GM21786 (cell line): ENCODE measurements at regions not wholly inside any gene's neighbourhood (a gene's known extent, or its start where the extent isn't known, plus 50 kb on each side); places are given as distances from the start of the nearest gene placed in this dataset.
"Not testable (repeated sequence)": the region's sequence is repeated elsewhere in the genome, so short reads cannot be mapped to it uniquely, and the experiment has no call there.

Experiments
- ATAC-seq: cut with Tn5 transposase; IDR thresholded peaks from one replicate; pipeline ENCODE4 v1.9.1; 2021; ENCODE audit not compliant: unreplicated experiment

DNA sequence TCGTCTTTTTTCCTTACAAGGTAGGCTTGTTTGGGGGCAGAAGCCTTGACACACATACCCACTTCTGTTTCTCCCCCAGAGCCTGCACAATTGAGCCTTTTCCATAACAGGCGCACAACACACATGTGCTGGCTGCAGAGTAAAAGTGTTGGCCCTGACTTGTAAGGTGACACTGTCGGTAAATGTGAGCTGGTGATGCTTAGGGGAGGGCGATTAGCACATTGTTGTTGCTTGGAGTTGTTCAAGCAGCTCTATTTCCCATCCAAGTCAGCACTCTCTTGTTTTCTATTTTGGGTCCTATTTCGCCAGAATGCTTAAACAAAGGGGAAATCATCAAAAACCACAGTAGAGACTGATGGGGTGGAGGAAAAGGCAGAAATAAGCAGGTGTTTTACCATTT is 51.9 kb upstream of the PTPRJ start:
- ATAC-seq = no peak

DNA sequence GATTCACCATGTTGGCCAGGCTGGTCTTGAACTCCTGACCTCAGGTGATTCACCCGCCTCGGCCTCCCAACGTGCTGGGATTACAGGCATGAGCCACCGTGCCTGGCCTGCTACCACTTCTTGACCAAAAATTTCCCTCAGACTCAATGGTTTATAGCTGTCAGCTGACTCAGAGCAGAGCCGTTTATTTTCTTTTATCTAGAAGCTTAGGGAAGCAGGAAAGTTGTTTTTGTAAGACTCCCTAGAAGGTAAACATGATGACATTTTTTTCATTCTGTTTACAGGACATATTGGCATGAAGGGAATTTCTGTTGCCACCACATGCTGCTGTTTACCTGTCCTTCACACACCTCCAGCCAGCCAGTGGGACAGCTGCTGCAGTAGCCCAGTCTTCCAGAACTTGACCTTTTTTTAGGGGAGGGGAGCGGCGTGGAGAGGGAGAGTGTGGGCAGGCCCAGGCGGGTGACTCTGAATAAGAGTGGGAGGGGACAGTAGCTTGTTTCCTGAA is 56.1 kb upstream of the PTPRJ start:
- no peak for ATAC-seq

DNA sequence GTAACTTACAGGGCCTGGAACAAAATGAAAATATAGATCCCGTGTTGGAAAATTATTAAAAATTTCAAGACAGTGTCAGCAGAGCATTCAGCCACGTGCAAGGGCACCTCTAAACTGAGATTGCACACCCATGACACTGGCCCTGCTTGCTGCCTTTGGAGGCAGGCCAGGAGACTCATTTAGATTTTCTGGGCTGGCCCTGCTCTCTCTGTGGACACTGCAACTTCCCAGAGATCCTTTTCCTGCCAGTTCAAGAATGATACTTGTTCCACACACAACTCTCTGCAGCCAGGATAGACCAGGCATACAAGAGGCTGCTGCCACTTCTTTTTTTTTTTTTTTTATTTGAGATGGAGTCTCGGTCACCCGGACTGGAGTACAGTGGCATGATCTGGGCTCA is 56.7 kb upstream of the PTPRJ start:
- ATAC-seq = no peak

DNA sequence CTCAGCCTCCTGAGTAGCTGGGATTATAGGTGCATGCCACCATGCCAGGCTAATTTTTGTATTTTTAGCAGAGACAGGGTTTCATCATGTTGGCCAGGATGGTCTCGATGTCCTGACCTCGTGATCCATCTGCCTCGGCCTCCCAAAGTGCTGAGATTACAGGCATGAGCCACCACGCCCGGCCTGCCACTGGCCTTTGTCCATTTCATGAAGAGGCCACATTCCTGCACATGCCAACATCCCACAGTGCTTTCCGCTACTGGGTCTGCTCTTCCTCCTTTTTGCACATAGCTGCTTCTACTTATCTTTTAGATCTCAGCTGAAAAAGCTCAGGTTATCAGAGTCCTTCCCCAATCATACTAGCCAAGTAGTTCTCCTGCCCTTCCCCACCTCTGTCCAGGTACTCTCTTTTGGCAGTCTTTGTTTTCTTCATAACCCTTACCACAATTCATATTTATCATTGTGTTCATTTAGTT is 59.2 kb upstream of the PTPRJ start:
- not testable (repeated sequence) for ATAC-seq

DNA sequence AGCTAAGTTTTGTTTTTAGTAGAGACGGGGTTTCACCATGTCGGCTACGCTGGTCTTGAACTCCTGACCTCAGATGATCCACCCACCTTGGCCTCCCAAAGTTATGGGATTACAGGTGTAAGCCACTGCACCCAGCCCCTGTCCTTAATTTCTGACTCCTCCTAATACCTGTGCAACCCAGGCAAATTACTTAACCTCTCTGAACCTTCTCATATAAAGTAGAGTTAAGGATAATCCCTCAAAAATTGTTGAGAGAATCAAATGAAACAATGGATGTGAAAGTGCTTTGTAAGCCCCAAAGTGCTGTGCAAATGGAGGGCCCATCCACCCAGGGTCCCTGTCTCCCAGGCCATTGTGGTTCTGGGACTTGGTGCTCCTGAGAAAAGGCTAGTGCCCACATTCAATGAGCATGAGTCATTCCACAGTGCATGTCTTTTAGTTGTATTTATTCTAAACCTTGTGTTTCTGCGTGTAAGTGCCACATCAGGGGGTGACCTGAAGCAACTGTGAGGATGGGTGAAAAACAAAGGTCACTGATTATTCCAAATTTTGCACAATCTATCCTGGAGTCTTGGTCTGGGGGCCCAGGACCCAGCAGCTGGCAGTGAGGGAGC is 61.4 kb upstream of the PTPRJ start:
- ATAC-seq = no peak

DNA sequence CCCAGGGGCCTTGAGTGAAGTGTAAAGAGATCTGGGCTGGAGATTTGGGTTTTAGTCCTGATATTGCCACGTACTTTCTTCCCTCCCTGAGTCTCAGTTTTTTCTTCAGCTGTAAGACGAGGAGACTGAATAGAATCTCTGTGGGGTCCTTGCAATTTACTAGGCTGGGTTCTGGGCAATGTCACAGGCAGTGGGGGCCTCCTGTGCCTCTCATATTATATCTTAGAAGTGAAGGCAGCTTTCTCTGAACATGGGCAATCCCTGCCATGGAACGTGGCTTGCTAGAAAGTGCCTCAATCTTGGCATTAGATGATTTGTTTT is 62.0 kb upstream of the PTPRJ start:
- ATAC-seq = no peak

DNA sequence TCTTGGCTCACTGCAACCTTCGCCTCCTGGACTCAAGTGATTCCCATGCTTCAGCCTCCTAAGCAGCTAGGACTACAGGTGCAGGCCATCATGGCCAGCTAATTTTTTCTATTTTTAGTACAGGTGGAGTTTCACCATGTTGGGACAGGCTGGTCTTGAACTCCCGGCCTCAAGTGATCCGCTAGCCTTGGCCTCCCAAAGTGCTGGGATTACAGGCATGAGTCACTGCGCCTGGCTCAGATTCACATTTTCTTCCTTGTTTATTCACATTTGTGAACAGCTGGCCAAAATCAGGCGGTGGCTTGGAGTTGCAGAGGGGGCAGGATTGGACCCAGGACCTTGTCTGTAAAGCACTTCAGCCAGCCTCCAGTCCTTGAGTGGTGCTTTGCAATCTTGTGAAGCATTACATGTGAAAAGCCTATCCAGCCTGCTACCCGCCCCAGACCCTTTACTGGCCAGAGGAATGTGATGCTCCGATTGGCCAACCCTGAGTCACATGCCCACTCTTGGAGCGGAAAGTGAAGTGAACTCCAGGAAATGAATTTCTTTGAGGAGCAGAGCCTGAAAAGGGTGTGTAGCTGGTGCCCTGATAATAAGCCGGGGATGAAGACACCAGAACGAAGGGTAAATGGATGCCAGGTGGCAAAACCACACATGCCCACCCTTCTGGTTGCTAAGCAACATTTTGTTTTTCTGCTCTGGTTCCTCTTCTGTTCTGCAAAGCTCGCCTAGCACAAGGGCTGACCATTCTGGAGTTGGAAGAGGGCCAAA is 62.6 kb upstream of the PTPRJ start:
- no peak for ATAC-seq

DNA sequence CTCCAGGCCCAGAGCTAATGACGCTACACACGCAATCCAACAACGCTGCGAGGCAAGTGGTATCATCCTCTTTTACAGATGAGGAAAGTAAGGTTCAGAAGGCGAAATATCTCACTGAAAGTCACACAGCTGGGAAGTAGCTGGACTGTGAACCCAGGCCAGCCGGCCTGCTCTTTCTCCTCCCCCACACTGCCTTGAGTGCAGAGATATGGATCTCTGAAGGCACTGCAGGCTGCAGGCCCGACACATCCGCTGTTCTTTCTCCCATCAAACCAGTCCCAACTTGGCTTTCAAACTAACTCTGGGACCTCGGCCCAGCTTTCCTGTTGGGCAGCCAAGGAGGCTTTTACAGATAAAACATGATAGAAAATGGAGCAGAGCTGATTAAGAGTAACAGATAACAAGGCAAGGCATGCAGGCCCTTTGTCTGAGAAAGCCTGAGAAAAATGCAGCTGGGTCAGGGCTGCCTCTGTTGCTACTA is 64.0 kb upstream of the PTPRJ start:
- ATAC-seq = no peak

DNA sequence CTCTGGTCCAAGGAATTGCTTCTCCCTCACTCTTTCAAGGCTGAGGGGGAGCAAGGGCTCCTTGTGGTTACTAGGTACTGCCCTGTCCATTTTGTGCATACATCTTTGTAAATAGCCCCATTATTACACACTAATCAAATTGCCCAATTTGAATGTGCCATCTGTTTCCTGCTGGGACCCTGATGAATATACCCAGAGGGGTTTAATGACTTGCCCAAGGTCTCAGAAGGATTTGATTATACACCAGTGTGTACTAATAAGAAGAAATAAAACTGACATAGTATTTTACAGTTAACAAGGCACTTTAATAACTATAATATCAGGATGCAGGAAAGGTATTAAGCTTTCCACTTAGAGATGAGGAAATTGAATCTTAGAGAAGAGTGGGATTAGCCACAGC is 64.6 kb upstream of the PTPRJ start:
- ATAC-seq = no peak

DNA sequence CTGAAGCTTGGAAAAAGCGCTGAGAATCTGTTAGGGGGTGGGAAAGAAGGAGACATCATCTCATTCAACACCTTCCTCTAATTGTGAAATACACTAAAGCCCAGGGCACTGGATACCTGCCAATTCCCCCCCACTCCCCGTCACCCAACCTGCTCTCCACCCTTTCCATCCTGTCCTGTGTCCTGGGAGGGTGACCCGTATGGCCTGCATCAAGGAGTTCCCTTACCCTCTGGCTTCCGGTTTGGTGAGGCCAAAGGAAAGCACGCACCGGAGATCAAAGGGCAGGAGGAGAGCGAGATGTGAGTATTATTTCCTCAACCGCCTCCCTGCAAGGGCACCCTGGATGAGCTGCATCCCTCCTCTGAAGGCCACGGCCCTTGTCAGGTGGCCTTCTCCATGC is 65.0 kb upstream of the PTPRJ start:
- no peak for ATAC-seq

DNA sequence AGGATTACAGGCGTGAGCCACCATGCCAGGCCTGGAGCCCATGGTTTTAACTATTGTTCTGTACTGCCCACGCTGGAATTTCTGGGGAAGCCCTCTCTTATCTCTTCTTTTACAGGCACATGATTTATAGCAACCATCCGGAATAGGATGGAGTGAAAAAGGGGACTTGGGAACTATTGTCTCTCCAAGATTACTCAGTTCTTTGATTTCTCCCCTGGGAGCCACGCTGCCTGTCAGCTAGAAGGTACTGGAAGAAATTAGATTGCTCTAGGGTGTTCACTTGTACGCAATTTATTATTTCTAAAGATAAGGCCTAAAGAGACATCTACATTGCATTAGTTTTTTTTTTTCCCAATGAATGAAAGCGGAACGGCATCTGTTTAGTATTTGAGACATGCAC is 65.6 kb upstream of the PTPRJ start:
- ATAC-seq = no peak

DNA sequence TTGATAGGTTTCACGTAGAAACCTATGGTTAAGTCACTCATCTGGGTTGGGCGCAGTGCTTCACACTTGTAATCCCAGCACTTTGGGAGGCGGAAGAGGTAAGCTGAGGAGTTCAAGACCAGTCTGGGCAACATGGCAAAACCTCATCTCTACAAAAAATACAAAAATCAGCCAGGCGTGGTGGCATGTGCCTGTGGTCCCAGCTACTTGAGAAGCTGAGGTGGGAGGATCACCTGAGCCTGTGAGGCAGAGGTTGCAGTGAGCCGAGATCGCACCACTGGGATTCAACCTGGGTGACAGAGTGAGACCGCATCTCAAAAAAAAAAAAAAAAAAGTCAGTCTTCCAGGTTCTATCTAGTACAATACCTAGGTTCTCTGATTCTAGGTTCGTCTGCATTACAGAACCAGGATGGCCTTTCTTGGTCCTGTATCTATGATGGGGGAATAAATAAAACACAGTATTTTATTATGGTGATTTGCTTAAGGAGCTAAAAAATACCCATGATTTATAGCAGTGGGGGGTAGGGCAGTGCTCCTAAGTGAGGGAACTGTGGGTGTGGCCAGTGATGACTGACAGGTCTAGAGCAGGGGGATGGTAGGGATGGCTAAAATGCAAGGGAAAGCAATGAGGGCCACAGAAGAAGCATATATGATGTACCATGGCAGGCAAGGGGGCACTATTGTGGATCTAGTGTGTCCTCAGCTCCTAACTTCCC is 65.5 kb upstream of the NUP160 start:
- ATAC-seq = no peak

DNA sequence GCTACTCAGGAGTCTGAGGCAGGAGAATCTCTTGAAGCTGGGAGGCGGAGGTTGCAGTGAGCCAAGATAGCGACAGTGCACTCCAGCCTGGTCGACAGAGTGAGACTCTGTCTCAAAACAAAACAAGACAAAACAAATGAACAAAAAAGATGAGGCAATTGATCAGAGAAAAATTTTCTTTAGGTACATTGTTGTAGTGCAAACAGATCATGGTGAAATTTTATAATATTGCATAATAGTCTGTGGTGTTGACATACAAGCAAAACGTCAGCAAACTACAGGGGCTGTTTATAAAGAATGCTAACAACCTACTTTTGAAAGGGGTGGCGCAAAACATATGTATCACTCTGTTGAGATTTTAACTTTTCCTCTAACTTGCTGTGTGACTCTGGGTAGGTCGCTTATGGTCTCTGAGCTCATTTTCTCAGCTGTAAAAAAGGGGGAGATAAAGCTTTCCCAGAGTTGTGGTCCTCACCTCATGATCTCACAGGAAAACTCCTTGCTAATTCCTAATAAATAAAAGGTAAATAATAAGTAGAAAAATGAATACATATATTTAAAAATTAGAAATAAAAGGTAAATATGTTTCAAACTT is 64.8 kb upstream of the NUP160 start:
- no peak for ATAC-seq

DNA sequence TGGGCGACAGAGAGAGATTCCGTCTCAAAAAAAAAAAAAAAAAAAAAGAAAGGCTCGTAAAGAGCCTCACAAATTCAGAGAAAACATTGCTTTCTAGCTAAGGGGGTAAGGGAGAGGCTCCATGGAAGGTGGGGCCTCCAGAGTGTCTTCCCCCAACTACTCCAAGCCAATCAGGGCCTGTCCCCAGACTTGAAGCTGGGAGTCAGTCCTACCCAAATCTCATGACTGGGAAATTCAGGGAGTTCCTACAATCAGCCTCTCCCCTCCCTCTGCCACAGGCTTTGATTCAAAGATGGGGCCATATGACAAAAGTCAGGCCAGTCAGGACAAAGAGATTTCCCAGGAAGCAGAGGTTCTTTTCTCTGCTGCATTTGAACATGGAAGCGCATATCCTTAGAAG is 63.0 kb upstream of the NUP160 start:
- no peak for ATAC-seq

DNA sequence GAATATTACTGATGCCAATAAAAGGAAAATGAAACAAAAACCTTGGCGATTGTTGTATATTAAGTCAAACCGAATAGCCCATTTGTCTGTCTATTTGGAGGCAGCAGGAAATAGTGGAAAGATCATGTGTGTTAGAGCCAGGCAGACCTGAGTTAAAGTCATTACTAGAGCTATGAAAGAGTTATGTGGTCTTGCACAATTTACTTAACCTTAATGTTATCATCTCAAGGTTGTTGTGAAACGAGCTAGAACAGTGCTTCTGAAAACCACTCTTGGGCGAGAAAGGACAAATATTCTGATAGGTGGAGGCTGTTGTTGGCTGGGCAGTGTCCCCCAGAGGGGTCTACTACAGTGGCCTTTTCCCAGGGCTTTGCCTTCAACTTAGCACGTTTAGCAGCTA is 60.0 kb upstream of the NUP160 start:
- ATAC-seq = no peak

DNA sequence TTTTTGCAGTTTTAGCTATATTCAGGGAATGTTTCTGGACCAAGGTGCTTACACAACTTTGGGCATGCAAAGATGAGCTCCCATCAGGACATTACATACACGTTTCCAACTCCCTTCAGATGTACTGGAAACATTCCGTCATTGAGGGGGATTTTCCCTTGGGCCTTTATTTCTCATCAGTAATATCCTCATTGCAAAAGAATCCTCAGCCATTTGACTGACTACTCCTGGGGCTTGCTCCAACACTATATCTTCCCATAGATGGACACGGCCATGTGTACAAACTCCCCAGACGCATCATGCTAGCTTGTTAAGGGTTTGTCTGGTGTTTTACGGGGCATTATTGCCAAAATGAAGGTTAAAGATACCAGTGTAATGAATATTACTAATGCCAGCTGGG is 59.3 kb upstream of the NUP160 start:
- ATAC-seq = no peak

DNA sequence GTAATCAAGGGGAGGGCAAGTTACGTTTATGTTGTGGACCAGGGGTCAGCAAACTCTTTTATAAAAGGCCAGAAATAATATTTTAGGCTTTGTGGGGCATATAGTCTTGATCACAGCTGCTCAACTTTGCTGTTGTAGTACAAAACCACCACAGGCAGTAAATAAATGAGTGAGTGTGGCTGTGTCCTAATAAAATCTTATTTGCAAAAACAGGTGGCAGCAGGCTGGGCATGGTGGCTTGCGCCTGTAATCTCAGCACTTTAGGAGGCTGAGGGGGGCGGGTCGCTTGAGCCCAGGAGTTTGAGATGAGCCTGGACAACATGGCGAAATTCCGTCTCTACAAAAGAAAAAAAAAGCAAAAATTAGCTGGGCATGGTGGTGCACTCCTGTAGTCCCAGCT is 57.9 kb upstream of the NUP160 start:
- no peak for ATAC-seq

DNA sequence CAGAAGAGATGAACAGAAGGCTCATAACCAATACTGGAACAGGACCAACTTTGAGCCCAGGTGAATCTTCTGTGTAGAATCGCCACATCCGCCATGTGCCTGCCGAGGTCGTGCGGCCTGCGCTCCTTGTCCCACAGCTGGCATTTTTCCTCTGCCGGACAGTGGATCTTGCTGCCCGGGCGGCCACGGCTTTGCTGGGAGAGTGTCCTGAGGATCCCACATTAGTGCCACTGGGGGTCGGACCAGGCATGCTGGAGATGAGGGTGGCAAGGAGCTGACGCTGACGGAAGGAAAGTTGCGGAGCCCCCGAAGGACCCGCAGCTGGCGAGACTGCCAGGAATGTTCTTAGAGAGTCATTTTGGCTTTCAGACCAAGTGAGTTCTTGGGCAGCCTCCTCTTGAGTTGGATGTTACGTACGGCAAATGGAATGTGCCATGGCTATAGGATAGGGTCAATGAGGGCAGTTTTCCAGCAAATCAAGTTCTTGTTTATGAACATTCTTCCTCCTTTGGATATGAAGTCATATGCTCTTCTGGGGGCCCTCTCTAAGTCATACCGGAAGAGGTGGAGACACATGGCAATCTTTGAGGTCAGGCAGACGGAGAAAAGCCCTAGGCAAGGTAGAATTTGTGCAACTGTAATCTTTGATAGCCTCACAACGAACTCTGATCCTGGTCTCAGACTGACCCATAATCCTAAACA is 57.4 kb upstream of the NUP160 start:
- ATAC-seq = no peak

DNA sequence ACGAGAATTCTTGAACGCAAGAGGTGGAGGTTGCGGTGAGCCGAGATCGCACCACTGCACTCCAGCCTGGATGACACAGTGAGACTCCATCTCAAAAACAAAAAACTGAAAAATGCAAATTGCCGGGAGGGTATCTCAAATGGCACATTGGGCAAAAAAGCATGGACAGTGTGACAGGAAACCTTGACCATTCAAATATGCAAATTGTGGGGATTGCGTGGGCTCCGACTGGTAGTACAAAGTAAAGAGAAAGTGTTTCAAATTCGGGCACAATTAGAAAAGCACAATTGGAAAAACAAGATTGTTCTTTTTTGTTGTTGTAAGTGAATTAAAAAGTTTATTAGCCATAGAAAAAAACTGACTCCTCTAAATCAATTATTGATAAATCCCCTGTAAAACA is 56.7 kb upstream of the NUP160 start:
- ATAC-seq = no peak

DNA sequence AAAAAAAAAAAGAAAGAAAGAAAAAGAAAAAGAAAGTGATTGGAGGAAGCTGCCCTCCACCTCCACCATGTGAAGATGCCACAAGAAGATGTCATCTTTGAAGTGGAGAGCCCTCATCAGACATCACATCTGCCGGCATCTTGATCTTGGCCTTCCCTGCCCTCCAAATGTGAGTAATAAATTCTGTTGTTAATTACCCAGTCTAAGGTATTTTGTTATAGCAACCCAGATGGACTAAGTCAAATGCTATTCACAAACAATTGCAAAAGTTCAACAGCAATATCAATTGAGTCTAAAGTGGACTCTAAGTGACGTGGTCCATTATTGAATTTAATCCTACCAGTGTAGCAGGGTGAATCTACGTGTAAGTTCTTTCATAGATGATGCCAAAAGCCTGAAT is 55.9 kb upstream of the NUP160 start:
- no peak for ATAC-seq

DNA sequence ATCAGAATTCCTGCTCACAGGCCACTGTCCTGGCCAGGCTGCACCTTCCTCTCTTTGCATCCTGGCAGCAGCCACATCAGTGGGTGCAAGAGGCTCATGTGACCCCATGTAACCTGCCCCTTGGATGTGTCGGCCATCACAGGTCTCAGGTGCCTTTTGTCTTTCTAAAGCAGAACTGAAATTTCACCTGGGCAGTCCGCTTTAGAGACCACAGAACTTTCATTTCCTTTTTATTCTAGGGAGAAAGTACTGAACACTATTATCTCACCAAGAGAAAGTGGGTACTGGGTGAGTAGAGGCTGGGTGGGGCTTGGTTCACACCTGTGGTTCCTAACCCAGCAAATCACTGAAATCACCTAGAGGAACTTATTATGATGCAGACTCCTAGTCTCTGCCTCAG is 51.7 kb upstream of the NUP160 start:
- ATAC-seq = peak; percentile 98
